ENCODE measurements at regions not wholly inside any gene's neighbourhood (a gene's known extent, or its start where the extent isn't known, plus 50 kb on each side); places are given as distances from the start of the nearest gene placed in this dataset.
A peak's percentile ranks its signal among the peaks of the same experiment; 100 is the strongest.

DNA sequence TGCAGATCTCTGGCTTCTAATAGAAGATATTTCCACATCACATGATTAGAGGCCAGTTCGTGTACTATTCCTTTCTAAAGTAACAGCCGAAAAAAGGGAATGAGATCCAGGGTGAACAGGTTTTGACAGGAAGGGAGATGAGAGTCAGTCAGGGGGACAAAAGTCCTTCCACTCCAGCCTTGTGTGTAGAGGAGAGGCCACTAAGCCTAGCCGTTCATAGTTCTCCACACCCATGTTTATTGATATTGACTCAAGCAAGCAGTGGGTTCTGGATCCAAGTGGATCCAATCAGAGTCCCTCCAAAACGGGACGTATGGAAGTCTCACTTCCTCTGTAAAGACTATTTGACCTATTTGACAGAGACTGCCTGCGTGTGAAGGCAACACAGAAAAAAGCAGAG, 80.4 kb upstream of the LRIG1 start:
- DNase-seq (ENCODE audit: low read depth in 2 of 2): no peak
- TF ChIP-seq, protein P1, sequence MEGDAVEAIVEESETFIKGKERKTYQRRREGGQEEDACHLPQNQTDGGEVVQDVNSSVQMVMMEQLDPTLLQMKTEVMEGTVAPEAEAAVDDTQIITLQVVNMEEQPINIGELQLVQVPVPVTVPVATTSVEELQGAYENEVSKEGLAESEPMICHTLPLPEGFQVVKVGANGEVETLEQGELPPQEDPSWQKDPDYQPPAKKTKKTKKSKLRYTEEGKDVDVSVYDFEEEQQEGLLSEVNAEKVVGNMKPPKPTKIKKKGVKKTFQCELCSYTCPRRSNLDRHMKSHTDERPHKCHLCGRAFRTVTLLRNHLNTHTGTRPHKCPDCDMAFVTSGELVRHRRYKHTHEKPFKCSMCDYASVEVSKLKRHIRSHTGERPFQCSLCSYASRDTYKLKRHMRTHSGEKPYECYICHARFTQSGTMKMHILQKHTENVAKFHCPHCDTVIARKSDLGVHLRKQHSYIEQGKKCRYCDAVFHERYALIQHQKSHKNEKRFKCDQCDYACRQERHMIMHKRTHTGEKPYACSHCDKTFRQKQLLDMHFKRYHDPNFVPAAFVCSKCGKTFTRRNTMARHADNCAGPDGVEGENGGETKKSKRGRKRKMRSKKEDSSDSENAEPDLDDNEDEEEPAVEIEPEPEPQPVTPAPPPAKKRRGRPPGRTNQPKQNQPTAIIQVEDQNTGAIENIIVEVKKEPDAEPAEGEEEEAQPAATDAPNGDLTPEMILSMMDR (IDR thresholded peaks at IDR 0.05; ENCODE audit: low read depth, low read length): no peak
- no peak overlapping the region for H3K4me3 ChIP-seq (replicated peaks in 1 of 2; ENCODE audit: low read depth in 2 of 2, low read length in 2 of 2)

DNA sequence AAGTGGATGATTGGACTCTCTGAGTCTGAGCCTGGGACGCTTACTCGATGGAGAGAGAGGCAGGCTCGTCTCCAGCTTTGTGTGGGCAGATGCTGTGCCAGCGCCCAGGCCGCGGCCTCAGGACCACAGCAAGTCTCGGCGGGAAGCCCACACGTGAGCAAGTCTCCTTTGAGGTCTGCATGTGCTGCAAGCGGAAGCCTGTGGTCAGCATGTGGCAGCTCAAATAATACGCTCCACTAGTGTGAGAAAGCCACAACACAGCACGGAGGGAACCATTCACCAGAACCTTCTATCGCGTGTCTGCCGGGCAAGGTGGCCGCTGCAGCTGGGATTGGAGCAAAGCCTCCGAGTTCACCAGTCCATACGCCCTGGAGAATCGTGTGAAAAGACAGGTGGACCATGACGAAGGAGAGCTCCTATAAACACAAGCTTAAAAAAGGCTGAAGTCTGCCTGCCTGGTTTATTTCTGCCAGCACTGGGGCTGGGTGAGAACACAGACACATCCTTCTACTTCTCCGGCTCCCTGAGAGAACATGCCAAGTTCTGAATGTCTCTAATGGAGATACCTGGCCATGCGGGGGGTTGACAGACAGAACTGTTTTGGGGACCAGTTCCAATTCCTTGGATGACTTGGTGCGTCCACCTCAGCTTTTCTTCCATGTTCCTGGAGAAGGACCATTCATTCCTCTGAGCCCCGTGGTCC, 82.0 kb upstream of the LRIG1 start:
- TF ChIP-seq, protein P1 (IDR thresholded peaks at IDR 0.05; ENCODE audit: low read depth, low read length): no peak
- no peak overlapping the region for H3K4me3 ChIP-seq (replicated peaks in 1 of 2; ENCODE audit: low read depth in 2 of 2, low read length in 2 of 2)
- no peak for DNase-seq (ENCODE audit: low read depth in 2 of 2)

DNA sequence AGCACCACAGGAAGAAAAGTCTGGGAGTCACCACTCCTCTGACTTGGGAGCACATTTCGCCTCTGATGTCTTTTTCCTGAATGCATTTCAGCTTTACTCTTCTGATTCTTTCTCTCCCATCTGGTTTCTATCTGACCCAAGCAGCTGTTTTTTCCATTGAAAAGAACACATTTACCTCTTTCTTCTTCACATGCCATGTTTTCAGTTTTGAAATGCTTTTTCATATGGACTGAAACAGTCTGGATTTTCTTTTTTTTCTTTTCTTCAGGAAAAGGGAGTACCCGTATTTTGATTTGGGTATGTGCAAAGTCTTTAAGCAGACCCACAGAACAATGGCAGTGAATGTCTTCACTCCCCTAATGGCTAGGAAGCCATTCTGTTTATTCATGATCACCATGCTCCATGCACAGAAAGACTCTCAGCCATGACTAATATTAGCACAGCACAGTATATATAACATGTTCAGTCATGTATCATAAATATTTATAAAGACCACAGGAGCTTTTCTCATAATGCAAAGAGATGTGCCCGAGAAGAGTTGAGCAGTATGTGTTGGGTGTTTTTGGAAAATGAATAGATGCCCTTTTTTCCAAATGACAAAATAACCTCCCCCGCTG, 82.7 kb upstream of the LRIG1 start:
- H3K4me3 ChIP-seq (replicated peaks in 1 of 2; ENCODE audit: low read depth in 2 of 2, low read length in 2 of 2): no peak overlapping the region
- TF ChIP-seq, protein P1 (IDR thresholded peaks at IDR 0.05; ENCODE audit: low read depth, low read length): no peak
- no peak for DNase-seq (ENCODE audit: low read depth in 2 of 2)

DNA sequence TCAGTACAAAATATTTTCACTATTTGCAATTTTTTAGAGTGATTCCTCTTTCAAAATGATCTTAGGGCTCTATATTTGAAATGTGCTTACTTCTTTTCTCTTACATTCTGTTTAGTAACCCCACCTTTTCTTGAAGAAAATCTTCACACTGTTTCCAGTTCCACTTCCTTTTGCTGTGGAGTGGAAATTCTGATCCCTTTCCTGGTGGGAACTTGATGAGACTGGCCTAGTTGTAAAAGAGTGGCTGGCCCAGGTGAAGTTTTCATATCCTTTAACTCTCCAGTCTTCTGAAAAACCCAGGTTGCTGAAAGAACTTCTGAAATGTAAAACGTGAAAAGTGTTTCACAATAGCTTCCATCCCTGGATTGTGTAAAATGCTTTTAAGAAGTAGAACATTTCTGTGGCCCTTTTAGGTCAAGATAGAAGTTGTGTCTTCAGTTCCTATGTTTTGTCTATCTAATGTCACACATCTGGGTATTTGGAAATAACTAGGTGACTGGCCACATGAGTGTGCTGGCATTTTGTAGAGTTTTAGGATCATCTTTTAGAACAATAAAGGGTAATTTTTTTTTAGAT, 84.8 kb upstream of the LRIG1 start:
- DNase-seq (ENCODE audit: low read depth in 2 of 2): no peak
- TF ChIP-seq, protein P1 (IDR thresholded peaks at IDR 0.05; ENCODE audit: low read depth, low read length): no peak
- no peak overlapping the region for H3K4me3 ChIP-seq (replicated peaks in 1 of 2; ENCODE audit: low read depth in 2 of 2, low read length in 2 of 2)

DNA sequence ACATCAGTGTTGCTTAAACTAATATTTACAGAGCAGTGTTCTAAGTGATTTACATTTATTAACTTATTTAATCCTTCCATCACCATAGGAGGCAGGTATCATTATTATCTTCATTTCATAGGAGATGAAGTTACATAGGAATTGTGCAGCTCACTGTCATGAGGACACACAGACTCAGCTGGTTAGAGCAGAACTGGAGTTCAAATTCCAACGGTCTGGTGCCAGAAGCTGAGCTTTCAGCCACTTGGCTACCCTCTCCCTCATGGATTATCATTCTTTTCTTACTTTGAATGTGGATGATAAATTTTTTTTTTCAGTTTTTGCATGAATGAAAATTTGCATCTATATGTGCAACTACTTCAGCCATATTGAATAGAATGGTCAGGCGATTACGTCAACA, 86.0 kb upstream of the LRIG1 start:
- no peak for DNase-seq (ENCODE audit: low read depth in 2 of 2)
- H3K4me3 ChIP-seq (replicated peaks in 1 of 2; ENCODE audit: low read depth in 2 of 2, low read length in 2 of 2): no peak overlapping the region
- TF ChIP-seq, protein P1 (IDR thresholded peaks at IDR 0.05; ENCODE audit: low read depth, low read length): no peak

DNA sequence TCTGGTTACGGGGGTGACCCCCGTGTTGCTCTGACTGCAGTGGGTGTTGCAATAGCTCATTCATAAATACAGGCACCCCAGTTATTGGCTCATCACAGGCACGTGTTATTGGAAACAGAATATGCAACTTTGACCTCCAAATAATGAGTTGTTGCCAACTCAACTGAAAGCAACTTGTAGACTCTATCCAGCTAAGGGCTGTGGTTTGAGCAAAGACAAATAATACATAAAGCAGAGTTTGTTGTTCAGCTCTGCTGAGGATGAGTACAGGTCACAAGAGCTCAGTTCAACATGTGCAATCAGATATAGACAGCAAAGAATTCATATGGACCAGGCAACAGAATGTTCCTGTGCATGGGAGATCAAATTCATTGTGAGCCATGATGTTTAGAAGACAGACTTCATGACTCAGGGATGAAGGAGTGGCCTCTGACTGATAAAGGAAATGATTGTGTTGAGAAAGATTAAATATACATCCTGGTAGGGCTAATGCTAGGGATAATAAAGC, 87.6 kb upstream of the LRIG1 start:
- peak in 1 of 2 donors; percentile 42 for DNase-seq (ENCODE audit: low read depth in 2 of 2)
- no peak overlapping the region for H3K4me3 ChIP-seq (replicated peaks in 1 of 2; ENCODE audit: low read depth in 2 of 2, low read length in 2 of 2)
- TF ChIP-seq, protein P1 (IDR thresholded peaks at IDR 0.05; ENCODE audit: low read depth, low read length): no peak

All from cardiac fibroblast (primary cell).